WERI-Rb-1 (cell line): ENCODE measurements at regions not wholly inside any gene's neighbourhood (a gene's known extent, or its start where the extent isn't known, plus 50 kb on each side); places are given as distances from the start of the nearest gene placed in this dataset.

ENCODE experiments used
- DNase-seq: peaks from one replicate; pipeline ENCODE4 v3.0.0-alpha.2; 2020
- H3K27ac ChIP-seq: fragments of 250-450 bp; sonication (Bioruptor Pico); 2 replicates; pipeline ENCODE4 v1.5.1; 2020; ENCODE audit warnings: mild to moderate bottlenecking, moderate library complexity
- H3K27me3 ChIP-seq: fragments of 250-450 bp; sonication (Bioruptor Pico); 2 replicates; pipeline ENCODE4 v1.5.1; 2021; ENCODE audit warnings: mild to moderate bottlenecking, low read depth, moderate library complexity; ENCODE audit not compliant: insufficient read depth, severe bottlenecking
- H3K36me3 ChIP-seq: fragments of 250-450 bp; sonication (Bioruptor Pico); 2 replicates; pipeline ENCODE4 v1.5.1; 2020; ENCODE audit warnings: mild to moderate bottlenecking, moderate library complexity
- H3K4me3 ChIP-seq: 2 replicates; pipeline ENCODE4 v1.5.1; 2011; ENCODE audit warnings: low read depth, mild to moderate bottlenecking, control low read depth, low read length
- H3K9me3 ChIP-seq: fragments of 250-450 bp; sonication (Bioruptor Pico); 2 replicates; pipeline ENCODE4 v1.5.1; 2021; ENCODE audit warnings: mild to moderate bottlenecking, moderate library complexity; ENCODE audit not compliant: severe bottlenecking
- TF ChIP-seq, protein P1 (sequence below): IDR thresholded peaks from 2 replicates; pipeline ENCODE4 v1.5.1; 2011; ENCODE audit warnings: low read depth, mild to moderate bottlenecking, control low read depth, inconsistent platforms, low read length

- Histone ChIP-seq H3K27ac (no peak overlapping the region), H3K36me3 (no peaks in the 10 kb centered on the region), H3K27me3 (no peaks in the 10 kb centered on the region), H3K4me3 (no peak overlapping the region), H3K9me3 (no peaks in the 10 kb centered on the region)
- TF ChIP-seq, protein P1, sequence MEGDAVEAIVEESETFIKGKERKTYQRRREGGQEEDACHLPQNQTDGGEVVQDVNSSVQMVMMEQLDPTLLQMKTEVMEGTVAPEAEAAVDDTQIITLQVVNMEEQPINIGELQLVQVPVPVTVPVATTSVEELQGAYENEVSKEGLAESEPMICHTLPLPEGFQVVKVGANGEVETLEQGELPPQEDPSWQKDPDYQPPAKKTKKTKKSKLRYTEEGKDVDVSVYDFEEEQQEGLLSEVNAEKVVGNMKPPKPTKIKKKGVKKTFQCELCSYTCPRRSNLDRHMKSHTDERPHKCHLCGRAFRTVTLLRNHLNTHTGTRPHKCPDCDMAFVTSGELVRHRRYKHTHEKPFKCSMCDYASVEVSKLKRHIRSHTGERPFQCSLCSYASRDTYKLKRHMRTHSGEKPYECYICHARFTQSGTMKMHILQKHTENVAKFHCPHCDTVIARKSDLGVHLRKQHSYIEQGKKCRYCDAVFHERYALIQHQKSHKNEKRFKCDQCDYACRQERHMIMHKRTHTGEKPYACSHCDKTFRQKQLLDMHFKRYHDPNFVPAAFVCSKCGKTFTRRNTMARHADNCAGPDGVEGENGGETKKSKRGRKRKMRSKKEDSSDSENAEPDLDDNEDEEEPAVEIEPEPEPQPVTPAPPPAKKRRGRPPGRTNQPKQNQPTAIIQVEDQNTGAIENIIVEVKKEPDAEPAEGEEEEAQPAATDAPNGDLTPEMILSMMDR: no peak
- no peak for DNase-seq
These were observed 691.5 kb downstream of the KCTD8 start for GRCh38 chr4:43757147-43757546.

DNA sequence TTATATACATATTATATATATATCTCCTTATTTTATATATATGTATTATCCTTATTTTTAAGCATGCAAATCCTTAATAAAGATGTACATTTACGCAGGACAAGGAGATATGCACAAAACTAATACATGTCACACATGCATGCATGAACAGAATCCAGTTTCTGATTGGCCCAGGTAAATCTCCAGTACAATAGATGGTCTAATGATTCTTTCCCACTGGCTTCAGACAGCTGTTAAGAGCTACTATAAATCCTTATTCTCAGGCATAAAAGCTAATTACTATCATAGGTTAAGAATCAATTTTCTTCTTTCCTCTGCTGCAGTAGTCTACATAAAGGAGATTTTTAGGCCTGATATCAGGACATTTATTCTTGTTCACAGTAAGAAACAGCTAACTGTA lies 689.8 kb downstream of the KCTD8 start:
- Histone ChIP-seq H3K4me3 (no peak overlapping the region), H3K36me3 (no peaks in the 10 kb centered on the region), H3K27me3 (no peaks in the 10 kb centered on the region), H3K27ac (no peak overlapping the region), H3K9me3 (no peaks in the 10 kb centered on the region)
- TF ChIP-seq, protein P1: no peak
- DNase-seq: no peak

- H3K36me3 ChIP-seq: no peaks in the 10 kb centered on the region
- peak; percentile 68 for DNase-seq
- no peak overlapping the region for H3K27ac ChIP-seq
- no peak overlapping the region for H3K4me3 ChIP-seq
- TF ChIP-seq, protein P1: no peak
- H3K9me3 ChIP-seq: no peaks in the 10 kb centered on the region
- no peaks in the 10 kb centered on the region for H3K27me3 ChIP-seq
These were observed 685.5 kb downstream of the KCTD8 start for GRCh38 chr4:43763029-43763610.

- TF ChIP-seq, protein P1: no peak
- H3K4me3 ChIP-seq: no peak overlapping the region
- no peaks in the 10 kb centered on the region for H3K27me3 ChIP-seq
- H3K27ac ChIP-seq: no peak overlapping the region
- no peak for DNase-seq
- no peaks in the 10 kb centered on the region for H3K36me3 ChIP-seq
- no peaks in the 10 kb centered on the region for H3K9me3 ChIP-seq
These were observed 683.1 kb downstream of the KCTD8 start for GRCh38 chr4:43765514-43765913.

DNA sequence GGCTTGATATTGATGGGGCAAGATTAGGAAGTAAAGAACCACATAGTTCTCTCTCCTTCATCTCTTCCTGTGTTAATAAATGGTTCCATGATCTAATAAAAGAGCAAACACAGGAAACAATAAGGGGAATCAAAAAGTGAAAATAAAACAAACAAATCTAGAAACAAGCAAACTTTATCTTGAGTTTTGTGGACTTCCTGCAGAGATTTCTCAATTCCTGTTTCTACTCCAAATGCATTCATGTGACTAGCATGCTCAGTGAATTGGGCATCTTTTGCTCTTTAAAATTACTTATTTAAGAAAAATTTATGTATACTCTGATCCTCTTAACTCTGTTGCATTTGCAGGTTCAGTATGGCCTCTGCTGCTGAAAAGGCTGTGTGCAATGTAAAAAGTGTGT lies 682.0 kb downstream of the KCTD8 start:
- DNase-seq: no peak
- Histone ChIP-seq H3K36me3 (no peaks in the 10 kb centered on the region), H3K27me3 (no peaks in the 10 kb centered on the region), H3K27ac (no peak overlapping the region), H3K4me3 (no peak overlapping the region), H3K9me3 (no peaks in the 10 kb centered on the region)
- TF ChIP-seq, protein P1: no peak

DNA sequence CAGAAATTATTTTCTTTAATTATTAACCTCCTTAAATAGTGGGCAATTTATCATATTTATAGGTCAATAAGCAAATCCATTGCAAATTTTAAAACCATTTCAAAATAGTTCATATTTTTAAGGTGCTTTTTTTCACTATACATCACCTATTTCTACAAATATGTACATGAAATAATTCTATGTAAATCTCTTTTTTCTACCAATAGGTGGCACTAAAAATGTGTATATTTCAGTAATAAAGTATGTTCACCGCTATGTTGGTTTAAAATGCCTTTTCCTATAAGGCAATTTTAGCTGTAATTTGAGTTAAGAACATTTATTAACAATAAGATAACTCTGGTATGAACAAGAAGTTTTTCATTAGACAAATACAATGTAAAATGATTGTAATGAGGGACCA lies 672.2 kb downstream of the KCTD8 start:
- DNase-seq: no peak
- TF ChIP-seq, protein P1: no peak
- Histone ChIP-seq H3K9me3 (no peaks in the 10 kb centered on the region), H3K36me3 (no peaks in the 10 kb centered on the region), H3K4me3 (no peak overlapping the region), H3K27ac (no peak overlapping the region), H3K27me3 (no peaks in the 10 kb centered on the region)
